ENCODE measurements at regions not wholly inside any gene's neighbourhood (a gene's known extent, or its start where the extent isn't known, plus 50 kb on each side); places are given as distances from the start of the nearest gene placed in this dataset.

DNA sequence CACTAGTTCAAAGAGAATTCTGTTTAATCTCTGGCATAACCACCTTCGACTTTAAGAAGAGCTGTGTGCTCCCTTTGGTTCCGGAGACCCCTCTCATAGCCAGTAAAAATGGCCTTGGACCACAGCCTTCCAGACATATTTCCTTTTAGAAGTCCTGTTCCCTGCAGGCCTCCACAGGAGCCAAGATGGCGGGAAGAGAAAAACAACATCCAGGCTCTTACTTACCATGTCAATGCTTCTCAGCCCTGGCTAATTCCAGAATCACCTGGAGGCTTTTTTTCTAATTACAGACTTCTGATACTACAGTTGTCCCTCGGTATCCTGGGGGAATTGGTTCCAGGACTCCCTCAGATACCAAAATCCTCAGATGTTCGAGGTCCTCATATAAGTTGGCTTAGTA lies 362.5 kb downstream of the PBX1 start:
- Histone ChIP-seq H4K20me1 (ENCODE audit: insufficient read depth, low read length) (no peaks in the 10 kb centered on the region), H3K9me3 (ENCODE audit: insufficient read depth, low read depth, low read length) (no peaks in the 10 kb centered on the region), H2AFZ (ENCODE audit: low read depth, low read length) (no peak overlapping the region), H3K36me3 (ENCODE audit: insufficient read depth, low read length) (no peaks in the 10 kb centered on the region), H3K27me3 (ENCODE audit: insufficient read depth, low read length) (no peaks in the 10 kb centered on the region), H3K79me2 (ENCODE audit: insufficient read depth, low read length) (no peaks in the 10 kb centered on the region), H3K9ac (ENCODE audit: low read length) (no peak overlapping the region), H3K4me1 (ENCODE audit: insufficient read depth, low read length) (no peaks in the 10 kb centered on the region), H3K4me3 (ENCODE audit: insufficient read depth, low read depth, low read length) (no peak overlapping the region), H3K27ac (ENCODE audit: low read depth, low read length) (no peak overlapping the region), H3K4me2 (ENCODE audit: low read length) (no peak overlapping the region)
- Mint-ChIP-seq H3K27me3 (ENCODE audit: low read depth, unreplicated experiment) (peaks cover 35% of the 10 kb centered on the region), H3K9me3 (ENCODE audit: unreplicated experiment) (no peaks in the 10 kb centered on the region), H3K27ac (ENCODE audit: unreplicated experiment) (no peak overlapping the region), H3K4me3 (ENCODE audit: unreplicated experiment) (no peak overlapping the region), H3K4me1 (ENCODE audit: low read depth, unreplicated experiment) (no peaks in the 10 kb centered on the region), H3K36me3 (ENCODE audit: low read depth, unreplicated experiment) (no peaks in the 10 kb centered on the region)
- DNase-seq (ENCODE audit: low read depth) (no peak), FAIRE-seq (no peak)
- no peak for TF ChIP-seq CTCF (IDR thresholded peaks at IDR 0.05; ENCODE audit: insufficient read depth, low read depth, low read length)
- TF ChIP-seq EZH2 (IDR thresholded peaks at IDR 0.05; ENCODE audit: insufficient read depth, low read length), result no peak

- Histone ChIP-seq H4K20me1 (ENCODE audit: insufficient read depth, low read length) (no peaks in the 10 kb centered on the region), H3K27ac (ENCODE audit: low read depth, low read length) (no peak overlapping the region), H3K27me3 (ENCODE audit: insufficient read depth, low read length) (no peaks in the 10 kb centered on the region), H3K4me2 (ENCODE audit: low read length) (no peak overlapping the region), H3K4me3 (ENCODE audit: insufficient read depth, low read depth, low read length) (no peak overlapping the region), H3K9ac (ENCODE audit: low read length) (no peak overlapping the region), H2AFZ (ENCODE audit: low read depth, low read length) (no peak overlapping the region), H3K79me2 (ENCODE audit: insufficient read depth, low read length) (no peaks in the 10 kb centered on the region), H3K4me1 (ENCODE audit: insufficient read depth, low read length) (no peaks in the 10 kb centered on the region), H3K9me3 (ENCODE audit: insufficient read depth, low read depth, low read length) (no peaks in the 10 kb centered on the region), H3K36me3 (ENCODE audit: insufficient read depth, low read length) (no peaks in the 10 kb centered on the region)
- H3K27ac Mint-ChIP-seq (ENCODE audit: unreplicated experiment), result no peak overlapping the region
- H3K9me3 Mint-ChIP-seq (ENCODE audit: unreplicated experiment), result no peaks in the 10 kb centered on the region
- TF ChIP-seq CTCF (IDR thresholded peaks at IDR 0.05; ENCODE audit: insufficient read depth, low read depth, low read length) (no peak), EZH2 (IDR thresholded peaks at IDR 0.05; ENCODE audit: insufficient read depth, low read length) (no peak)
- peaks cover 36% of the 10 kb centered on the region for H3K27me3 Mint-ChIP-seq (ENCODE audit: low read depth, unreplicated experiment)
- no peak for FAIRE-seq
- DNase-seq (ENCODE audit: low read depth), result no peak
- no peak overlapping the region for H3K4me3 Mint-ChIP-seq (ENCODE audit: unreplicated experiment)
- no peaks in the 10 kb centered on the region for H3K4me1 Mint-ChIP-seq (ENCODE audit: low read depth, unreplicated experiment)
- no peaks in the 10 kb centered on the region for H3K36me3 Mint-ChIP-seq (ENCODE audit: low read depth, unreplicated experiment)
These were observed 359.2 kb downstream of the PBX1 start for GRCh38 chr1:164918140-164918539.

GRCh38 chr1:164914208-164914607 lies 355.2 kb downstream of the PBX1 start:
- Histone ChIP-seq H3K4me3 (ENCODE audit: insufficient read depth, low read depth, low read length) (no peak overlapping the region), H3K9me3 (ENCODE audit: insufficient read depth, low read depth, low read length) (no peaks in the 10 kb centered on the region), H3K4me1 (ENCODE audit: insufficient read depth, low read length) (no peaks in the 10 kb centered on the region), H3K79me2 (ENCODE audit: insufficient read depth, low read length) (no peaks in the 10 kb centered on the region), H3K36me3 (ENCODE audit: insufficient read depth, low read length) (no peaks in the 10 kb centered on the region), H3K27me3 (ENCODE audit: insufficient read depth, low read length) (no peaks in the 10 kb centered on the region), H4K20me1 (ENCODE audit: insufficient read depth, low read length) (no peaks in the 10 kb centered on the region), H3K27ac (ENCODE audit: low read depth, low read length) (no peak overlapping the region), H2AFZ (ENCODE audit: low read depth, low read length) (no peak overlapping the region), H3K9ac (ENCODE audit: low read length) (no peak overlapping the region), H3K4me2 (ENCODE audit: low read length) (no peak overlapping the region)
- no peak overlapping the region for H3K27ac Mint-ChIP-seq (ENCODE audit: unreplicated experiment)
- H3K36me3 Mint-ChIP-seq (ENCODE audit: low read depth, unreplicated experiment), result no peaks in the 10 kb centered on the region
- no peak overlapping the region for H3K4me3 Mint-ChIP-seq (ENCODE audit: unreplicated experiment)
- H3K9me3 Mint-ChIP-seq (ENCODE audit: unreplicated experiment), result no peaks in the 10 kb centered on the region
- FAIRE-seq, result no peak
- H3K27me3 Mint-ChIP-seq (ENCODE audit: low read depth, unreplicated experiment), result peaks cover 25% of the 10 kb centered on the region
- H3K4me1 Mint-ChIP-seq (ENCODE audit: low read depth, unreplicated experiment), result no peaks in the 10 kb centered on the region
- DNase-seq (ENCODE audit: low read depth), result peak; percentile 27
- peak; percentile 10 for TF ChIP-seq CTCF (IDR thresholded peaks at IDR 0.05; ENCODE audit: insufficient read depth, low read depth, low read length)
- no peak for TF ChIP-seq EZH2 (IDR thresholded peaks at IDR 0.05; ENCODE audit: insufficient read depth, low read length)
